ENCODE measurements at regions not wholly inside any gene's neighbourhood (a gene's known extent, or its start where the extent isn't known, plus 50 kb on each side); places are given as distances from the start of the nearest gene placed in this dataset.
"Not testable (repeated sequence)": the region's sequence is repeated elsewhere in the genome, so short reads cannot be mapped to it uniquely, and the experiment has no call there.

GRCh38 chr20:16801919-16802651 lies 53.9 kb downstream of the OTOR start:
- H3K36me3 Mint-ChIP-seq = no peaks in the 10 kb centered on the region
- H3K4me3 Mint-ChIP-seq = no peak overlapping the region
- peaks cover 61% of the 10 kb centered on the region for H3K27me3 Mint-ChIP-seq
- H3K4me1 Mint-ChIP-seq = no peaks in the 10 kb centered on the region
- peak; percentile 29 for DNase-seq
- H3K9me3 Mint-ChIP-seq = no peaks in the 10 kb centered on the region
- H3K27ac Mint-ChIP-seq = no peak overlapping the region

GRCh38 chr20:16802652-16802935 lies 54.4 kb downstream of the OTOR start:
- H3K4me3 Mint-ChIP-seq = no peak overlapping the region
- H3K27ac Mint-ChIP-seq = no peak overlapping the region
- no peaks in the 10 kb centered on the region for H3K4me1 Mint-ChIP-seq
- H3K9me3 Mint-ChIP-seq = no peaks in the 10 kb centered on the region
- H3K27me3 Mint-ChIP-seq = peaks cover 63% of the 10 kb centered on the region
- no peaks in the 10 kb centered on the region for H3K36me3 Mint-ChIP-seq
- DNase-seq = no peak

- no peaks in the 10 kb centered on the region for H3K36me3 Mint-ChIP-seq
- H3K9me3 Mint-ChIP-seq = no peaks in the 10 kb centered on the region
- H3K4me1 Mint-ChIP-seq = no peaks in the 10 kb centered on the region
- H3K27me3 Mint-ChIP-seq = peaks cover 55% of the 10 kb centered on the region
- no peak overlapping the region for H3K27ac Mint-ChIP-seq
- peak; percentile 38 for DNase-seq
- no peak overlapping the region for H3K4me3 Mint-ChIP-seq
These were observed 56.0 kb downstream of the OTOR start for GRCh38 chr20:16803965-16804792.

DNA sequence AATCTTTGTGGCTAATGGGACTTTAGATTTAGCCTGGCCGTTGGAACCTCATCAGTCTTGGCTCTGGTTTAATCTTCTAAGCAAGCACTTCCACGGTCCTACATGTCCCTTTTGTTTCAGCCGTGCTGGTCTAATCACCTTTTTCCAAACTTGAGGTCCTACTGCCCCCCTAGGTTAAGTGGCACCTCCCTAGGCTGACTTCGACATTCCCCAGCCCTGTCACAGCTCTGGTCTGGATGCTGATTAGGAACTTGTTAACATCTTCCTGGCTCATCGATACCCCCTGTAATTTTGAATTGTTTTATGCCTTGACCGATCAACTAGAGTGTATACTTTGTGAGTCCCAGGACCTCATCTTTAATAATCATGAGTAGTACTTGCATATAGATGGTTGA lies 56.6 kb downstream of the OTOR start:
- no peak for DNase-seq
- Mint-ChIP-seq H3K36me3 (no peaks in the 10 kb centered on the region), H3K27me3 (peaks cover 54% of the 10 kb centered on the region), H3K27ac (no peak overlapping the region), H3K4me1 (no peaks in the 10 kb centered on the region), H3K9me3 (no peaks in the 10 kb centered on the region), H3K4me3 (no peak overlapping the region)

DNA sequence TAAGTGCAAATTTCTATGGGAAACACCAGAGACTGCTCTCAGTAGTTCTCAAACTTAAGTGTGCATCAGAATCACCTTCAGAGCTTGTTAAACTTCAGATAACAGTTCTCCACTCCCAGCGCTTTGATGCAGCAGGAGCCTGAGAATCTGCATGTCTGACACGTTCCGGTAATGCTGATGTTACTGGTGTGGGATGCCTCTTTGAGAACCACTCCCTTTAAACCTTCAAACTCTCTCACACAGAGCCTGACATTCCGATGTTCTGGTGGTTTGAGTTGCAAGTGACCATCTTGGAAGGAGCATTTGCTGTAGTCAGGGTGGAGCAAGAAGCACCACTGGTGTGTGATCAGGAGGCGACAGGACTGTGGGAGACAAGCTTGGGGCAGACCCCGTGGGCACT lies 57.9 kb downstream of the OTOR start:
- H3K4me3 Mint-ChIP-seq = no peak overlapping the region
- no peaks in the 10 kb centered on the region for H3K9me3 Mint-ChIP-seq
- H3K27me3 Mint-ChIP-seq = peaks cover 51% of the 10 kb centered on the region
- H3K36me3 Mint-ChIP-seq = no peaks in the 10 kb centered on the region
- H3K27ac Mint-ChIP-seq = no peak overlapping the region
- DNase-seq = no peak
- H3K4me1 Mint-ChIP-seq = no peaks in the 10 kb centered on the region

DNA sequence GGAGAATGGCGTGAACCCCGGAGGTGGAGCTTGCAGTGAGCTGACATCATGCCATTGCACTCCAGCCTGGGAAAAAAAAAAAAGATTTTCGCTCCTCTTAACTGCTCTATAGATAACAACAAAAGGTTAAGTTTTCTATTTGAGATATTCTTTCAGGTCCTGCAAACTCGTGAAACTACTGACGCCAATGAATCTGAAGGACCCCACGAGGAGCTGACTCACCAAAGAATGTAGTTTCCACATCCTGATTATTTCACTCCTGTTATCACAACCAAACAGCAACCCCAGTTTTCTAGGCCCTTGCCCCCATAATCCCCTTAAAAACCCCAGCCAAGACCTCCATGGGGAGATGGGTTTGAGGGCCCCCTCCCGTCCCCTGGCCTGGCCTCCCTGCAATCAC lies 58.7 kb downstream of the OTOR start:
- no peak overlapping the region for H3K4me3 Mint-ChIP-seq
- H3K27ac Mint-ChIP-seq = no peak overlapping the region
- no peaks in the 10 kb centered on the region for H3K9me3 Mint-ChIP-seq
- no peak for DNase-seq
- H3K4me1 Mint-ChIP-seq = no peaks in the 10 kb centered on the region
- H3K27me3 Mint-ChIP-seq = peaks cover 50% of the 10 kb centered on the region
- no peaks in the 10 kb centered on the region for H3K36me3 Mint-ChIP-seq

DNA sequence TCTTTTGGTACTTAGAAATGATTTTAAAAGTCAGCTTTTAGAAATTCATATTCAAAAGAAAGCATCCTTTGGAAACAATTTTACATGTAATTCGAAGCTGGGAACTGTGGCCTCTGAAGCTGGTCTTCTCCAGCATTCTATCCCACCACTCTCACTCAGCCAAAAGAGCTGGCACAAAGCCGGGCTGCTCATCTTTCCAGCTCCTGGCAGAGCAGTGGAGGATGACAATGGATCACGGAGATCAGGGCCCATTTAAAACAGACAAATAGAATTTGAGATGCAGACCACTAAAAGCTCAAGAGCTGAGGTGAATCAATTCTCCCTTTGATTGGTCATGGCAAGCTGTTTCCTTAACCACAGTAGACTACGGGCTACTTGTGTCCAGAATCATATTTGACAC lies 60.6 kb downstream of the OTOR start:
- Mint-ChIP-seq H3K4me3 (no peak overlapping the region), H3K27me3 (peaks cover 35% of the 10 kb centered on the region), H3K36me3 (no peaks in the 10 kb centered on the region), H3K27ac (no peak overlapping the region), H3K4me1 (no peaks in the 10 kb centered on the region), H3K9me3 (no peaks in the 10 kb centered on the region)
- no peak for DNase-seq

DNA sequence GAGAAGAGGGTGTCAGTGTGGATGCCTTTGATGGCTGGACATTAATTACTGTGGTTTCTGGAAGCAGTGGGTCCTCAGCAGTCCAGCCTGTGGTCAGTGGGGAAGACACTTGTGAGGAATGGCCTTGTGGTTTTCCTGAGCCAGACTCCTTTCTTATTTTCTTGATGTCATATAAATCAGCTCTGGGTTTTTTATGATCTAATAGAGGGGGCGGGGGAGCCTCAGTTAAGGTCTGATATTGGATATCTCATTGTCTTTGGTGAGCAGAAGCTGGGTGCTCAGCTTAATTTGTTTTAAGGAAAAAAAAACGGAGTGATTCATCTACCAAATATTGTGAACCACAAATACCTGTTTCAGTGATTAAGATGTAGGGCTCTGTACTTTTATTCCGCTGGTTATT lies 62.1 kb downstream of the OTOR start:
- DNase-seq = no peak
- Mint-ChIP-seq H3K4me3 (no peak overlapping the region), H3K27me3 (peaks cover 22% of the 10 kb centered on the region), H3K9me3 (no peaks in the 10 kb centered on the region), H3K4me1 (no peaks in the 10 kb centered on the region), H3K27ac (no peak overlapping the region), H3K36me3 (no peaks in the 10 kb centered on the region)

DNA sequence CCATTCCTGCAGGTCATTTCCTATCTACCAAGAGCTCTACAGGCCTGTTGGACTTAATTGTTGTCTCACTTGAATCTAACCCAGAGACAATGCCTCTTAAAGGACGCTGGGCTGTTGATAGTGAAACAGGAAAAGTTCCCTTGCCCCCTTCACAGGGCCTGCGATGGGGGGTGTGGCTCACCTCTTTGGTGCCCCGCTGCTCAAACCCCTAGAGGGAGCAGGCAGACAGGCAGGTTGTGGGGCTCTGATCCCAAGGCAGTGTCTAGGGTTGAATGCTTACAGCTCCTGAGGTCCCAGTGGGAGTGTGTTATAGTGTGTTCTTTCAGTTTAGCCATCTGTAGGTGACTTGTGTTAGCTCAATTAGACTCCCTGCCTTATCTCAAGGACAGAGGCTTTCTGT lies 68.0 kb downstream of the OTOR start:
- Mint-ChIP-seq H3K27ac (no peak overlapping the region), H3K9me3 (no peaks in the 10 kb centered on the region), H3K36me3 (no peaks in the 10 kb centered on the region), H3K4me3 (no peak overlapping the region), H3K4me1 (no peaks in the 10 kb centered on the region), H3K27me3 (peaks cover 3% of the 10 kb centered on the region)
- DNase-seq = no peak

DNA sequence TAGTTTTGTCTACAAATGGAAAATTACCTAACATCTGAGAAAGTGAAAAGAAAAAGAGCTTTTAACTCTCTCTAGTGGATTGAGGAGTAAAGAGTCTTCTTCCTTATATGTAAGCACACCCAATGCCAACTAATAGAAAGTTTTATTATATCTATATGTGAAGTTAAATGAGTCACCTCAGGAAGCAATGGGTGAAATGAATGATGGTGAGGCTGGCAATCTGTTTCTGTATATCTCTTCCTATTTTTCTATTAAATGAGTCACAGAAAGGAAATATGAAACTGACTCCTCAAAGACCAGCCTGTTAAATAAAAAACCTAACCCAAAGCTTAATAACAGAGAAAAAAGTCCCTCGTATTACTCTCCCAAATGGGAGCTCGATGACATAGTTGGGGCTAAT lies 71.3 kb downstream of the OTOR start:
- no peaks in the 10 kb centered on the region for H3K4me1 Mint-ChIP-seq
- DNase-seq = no peak
- H3K36me3 Mint-ChIP-seq = no peaks in the 10 kb centered on the region
- H3K27ac Mint-ChIP-seq = no peak overlapping the region
- H3K4me3 Mint-ChIP-seq = no peak overlapping the region
- peaks cover 24% of the 10 kb centered on the region for H3K27me3 Mint-ChIP-seq
- no peaks in the 10 kb centered on the region for H3K9me3 Mint-ChIP-seq

DNA sequence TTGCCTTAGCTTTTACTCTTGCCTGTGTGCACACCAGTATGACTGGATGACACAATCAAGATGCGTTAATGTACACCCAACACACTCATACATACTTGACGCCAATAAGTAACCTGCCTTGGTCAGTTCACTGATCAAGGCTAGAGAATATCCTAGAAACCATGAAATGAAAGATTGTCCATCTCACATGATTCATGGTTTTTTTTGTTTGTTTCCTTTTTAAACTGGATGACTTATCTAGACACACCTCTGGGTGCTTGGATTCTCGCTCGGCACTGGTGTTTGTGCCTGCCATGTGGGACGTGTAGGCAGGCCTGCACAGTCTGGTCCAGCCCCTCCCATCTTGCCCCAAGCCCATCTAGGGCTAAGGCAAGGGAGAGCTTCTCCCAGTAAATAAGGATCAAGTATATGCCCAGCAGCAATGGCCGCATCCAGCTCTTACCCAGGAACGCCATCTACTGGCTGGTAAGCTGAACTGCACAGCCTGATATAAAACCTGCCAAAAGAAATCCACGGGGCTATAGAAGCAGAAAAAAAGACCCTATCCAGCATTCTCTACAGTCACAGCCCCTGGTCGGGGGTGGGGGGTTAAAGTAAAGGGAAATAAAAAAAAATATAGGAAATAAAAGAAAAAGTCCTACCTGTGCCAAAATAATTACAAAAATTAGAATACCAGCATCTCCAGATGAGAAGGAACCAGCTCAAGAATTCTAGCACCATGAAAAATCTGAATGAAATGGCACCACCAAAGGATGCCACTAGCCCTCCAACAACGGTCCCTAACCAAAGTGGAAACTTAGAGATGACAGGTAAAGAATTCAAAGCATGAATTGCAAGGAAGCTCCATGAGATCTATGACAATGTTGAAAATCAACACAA lies 73.3 kb downstream of the OTOR start:
- Mint-ChIP-seq H3K9me3 (peaks cover 9% of the 10 kb centered on the region), H3K4me1 (no peaks in the 10 kb centered on the region), H3K4me3 (no peak overlapping the region), H3K27ac (no peak overlapping the region), H3K27me3 (peaks cover 31% of the 10 kb centered on the region), H3K36me3 (no peaks in the 10 kb centered on the region)
- DNase-seq = peak; percentile 4

DNA sequence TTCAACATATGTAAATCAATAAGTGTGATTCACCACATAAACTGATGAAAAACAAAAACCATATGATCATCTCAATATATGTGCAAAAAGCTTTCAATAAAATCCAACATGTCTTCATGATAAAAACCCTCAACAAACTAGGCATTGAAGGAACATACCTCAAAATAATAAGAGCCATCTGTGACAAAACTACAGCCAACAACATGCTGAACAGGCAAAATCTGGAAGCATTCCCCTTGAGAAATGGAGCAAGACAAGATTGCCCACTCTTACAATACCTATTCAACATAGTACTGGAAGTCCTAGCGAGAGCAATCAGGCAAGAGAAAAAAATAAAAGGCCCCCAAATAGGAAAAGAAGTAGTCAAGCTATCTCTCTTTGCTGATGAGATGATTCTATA lies 76.5 kb downstream of the OTOR start:
- no peaks in the 10 kb centered on the region for H3K36me3 Mint-ChIP-seq

DNA sequence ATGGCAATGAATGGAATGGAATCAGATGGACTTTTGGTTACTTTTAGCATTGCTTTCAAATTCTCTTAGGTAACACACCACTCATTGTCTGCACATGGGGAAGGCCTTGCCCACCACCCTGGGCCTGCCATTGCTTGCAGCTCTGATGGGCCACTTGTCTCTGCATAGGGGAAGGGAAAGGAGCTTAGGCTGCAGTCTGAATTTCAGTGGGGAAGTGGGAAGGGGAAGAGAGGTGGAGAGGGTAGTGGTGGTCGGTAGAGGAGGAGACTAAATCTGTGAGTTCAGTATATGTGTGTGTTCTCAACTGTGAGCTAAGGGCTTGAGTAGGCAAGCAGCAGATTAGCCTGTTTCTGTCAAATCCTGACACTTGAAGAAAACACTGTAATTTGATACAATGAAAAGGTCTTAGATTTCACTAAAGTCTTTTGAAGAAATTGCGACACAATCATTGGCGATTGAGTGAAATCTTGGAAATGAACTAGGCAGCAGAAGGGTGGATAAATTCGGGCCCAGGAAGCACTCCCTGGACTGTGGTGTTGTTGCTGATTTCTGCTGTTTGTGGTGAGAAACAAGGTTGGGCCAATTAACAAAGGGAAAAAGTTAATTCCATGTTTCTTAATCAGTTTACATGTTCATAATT lies 80.6 kb downstream of the OTOR start:
- Mint-ChIP-seq H3K36me3 (no peaks in the 10 kb centered on the region), H3K4me1 (no peaks in the 10 kb centered on the region), H3K9me3 (peaks cover 9% of the 10 kb centered on the region), H3K27me3 (peaks cover 10% of the 10 kb centered on the region), H3K27ac (no peak overlapping the region), H3K4me3 (no peak overlapping the region)
- no peak for DNase-seq

More for the DNA sequence above, 76.5 kb downstream of the OTOR start:
- H3K4me3 Mint-ChIP-seq = no peak overlapping the region
- peaks cover 28% of the 10 kb centered on the region for H3K27me3 Mint-ChIP-seq
- no peak for DNase-seq
- no peak overlapping the region for H3K27ac Mint-ChIP-seq
- no peaks in the 10 kb centered on the region for H3K4me1 Mint-ChIP-seq
- H3K9me3 Mint-ChIP-seq = peaks cover 9% of the 10 kb centered on the region

DNA sequence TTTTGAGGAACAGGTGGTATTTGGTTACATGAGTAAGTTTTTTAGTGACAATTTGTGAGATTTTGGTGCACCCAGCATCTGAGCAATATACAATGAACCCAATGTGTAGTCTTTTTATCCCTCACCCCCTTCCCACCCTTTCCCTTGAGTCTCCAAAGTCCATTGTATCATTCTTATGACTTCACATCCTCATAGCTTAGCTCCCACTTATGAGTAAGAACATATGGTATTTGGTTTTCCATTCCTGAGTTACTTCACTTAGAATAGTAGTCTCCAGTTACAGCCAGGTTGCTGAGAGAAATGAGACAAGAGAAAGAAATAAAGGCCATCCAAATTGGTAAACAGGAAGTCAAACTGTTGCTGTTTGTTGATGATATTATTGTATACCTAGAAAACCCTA lies 87.5 kb downstream of the OTOR start:
- H3K27me3 Mint-ChIP-seq, H3K9me3 Mint-ChIP-seq, H3K36me3 Mint-ChIP-seq, H3K27ac Mint-ChIP-seq, DNase-seq, H3K4me3 Mint-ChIP-seq, H3K4me1 Mint-ChIP-seq: not testable (repeated sequence)
